ENCODE measurements at regions not wholly inside any gene's neighbourhood (a gene's known extent, or its start where the extent isn't known, plus 50 kb on each side); places are given as distances from the start of the nearest gene placed in this dataset.

DNA sequence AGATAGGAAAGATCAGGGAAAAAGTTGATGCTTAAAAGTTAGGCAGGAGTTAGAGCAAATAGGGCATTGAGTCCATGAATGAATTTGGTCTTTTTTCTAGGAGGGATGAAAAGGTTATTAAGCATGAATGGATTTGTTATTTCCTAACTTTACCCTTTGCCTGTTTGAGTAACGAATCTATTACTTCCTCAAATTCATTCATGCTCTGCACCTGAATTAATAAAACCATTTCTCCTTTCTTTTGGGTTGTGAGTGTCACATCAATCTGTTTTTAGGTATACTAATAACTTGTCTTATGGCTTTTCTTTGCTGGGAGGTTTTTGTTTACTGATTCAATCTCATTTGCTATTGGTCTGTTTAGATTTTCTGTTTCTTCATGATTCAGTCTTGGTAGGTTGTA, 1217.7 kb upstream of the CELF2 start:
- TF ChIP-seq EZH2 (IDR thresholded peaks at IDR 0.05; ENCODE audit: insufficient read depth, poor library complexity, severe bottlenecking) (no peak), EZH2phosphoT487 (IDR thresholded peaks at IDR 0.05; ENCODE audit: insufficient read depth, low read depth) (no peak)
